IPS DF 6.9 (cell line): ENCODE measurements at regions not wholly inside any gene's neighbourhood (a gene's known extent, or its start where the extent isn't known, plus 50 kb on each side); places are given as distances from the start of the nearest gene placed in this dataset.
"Not testable (repeated sequence)": the region's sequence is repeated elsewhere in the genome, so short reads cannot be mapped to it uniquely, and the experiment has no call there.

Experiments
- DNase-seq: peaks from one replicate; pipeline ENCODE4 v3.0.0-alpha.2; 2013; ENCODE audit warnings: low read depth, low spot score
- H3K27ac ChIP-seq: one replicate; pipeline ENCODE4 v1.5.1; 2013; ENCODE audit warnings: low read length, control low read depth
- H3K27me3 ChIP-seq: 2 replicates; pipeline ENCODE4 v1.6.1; 2013; ENCODE audit warnings: mild to moderate bottlenecking, low read length; ENCODE audit not compliant: control insufficient read depth, insufficient read depth
- H3K36me3 ChIP-seq: 2 replicates; pipeline ENCODE4 v1.6.1; 2013; ENCODE audit warnings: low read length; ENCODE audit not compliant: control insufficient read depth, insufficient read depth
- H3K4me1 ChIP-seq: 2 replicates; pipeline ENCODE4 v1.6.1; 2013; ENCODE audit warnings: low read length; ENCODE audit not compliant: control insufficient read depth, insufficient read depth
- H3K4me3 ChIP-seq: 2 replicates; pipeline ENCODE4 v1.5.1; 2013; ENCODE audit warnings: mild to moderate bottlenecking, low read length
- H3K9me3 ChIP-seq: 2 replicates; pipeline ENCODE4 v1.6.1; 2013; ENCODE audit warnings: low read length, inconsistent platforms; ENCODE audit not compliant: control insufficient read depth, insufficient read depth
- WGBS: extraction: QIAGEN DNeasy Blood & Tissue Kit; methylation state at CpG from one replicate; pipeline ENCODE4 v1.1.7; 2013; ENCODE audit warnings: mixed read lengths, missing lambda C conversion rate; ENCODE audit not compliant: insufficient read length, insufficient coverage; 5-methylcytosine and 5-hydroxymethylcytosine counted together

DNA sequence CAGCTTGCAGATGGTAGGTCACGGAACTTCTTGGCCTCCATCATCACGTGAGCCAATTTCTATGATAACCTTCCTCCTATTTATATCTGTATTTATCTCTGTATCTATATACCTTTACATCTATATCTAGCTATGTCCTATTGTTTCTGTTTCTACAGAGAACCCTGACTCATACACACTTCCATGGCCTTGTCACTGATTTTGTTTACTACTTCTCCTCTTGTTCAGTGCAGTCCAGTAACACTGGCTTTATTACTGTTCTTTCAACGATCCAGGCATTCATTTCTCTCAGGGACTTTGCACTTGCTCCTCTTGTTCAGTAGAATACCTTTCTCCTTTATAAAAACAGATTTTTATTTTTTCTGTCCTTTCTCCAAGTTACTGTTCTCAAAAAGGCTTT, 937.0 kb upstream of the ALCAM start:
- DNase-seq, result no peak
- no peaks in the 10 kb centered on the region for H3K36me3 ChIP-seq
- H3K27me3 ChIP-seq, result no peaks in the 10 kb centered on the region
- H3K9me3 ChIP-seq, result no peaks in the 10 kb centered on the region; the same call in 1 of the 2 replicates
- no peak overlapping the region for H3K4me3 ChIP-seq
- WGBS, result no CpG with 5 or more reads among the region's 3 CpGs
- H3K27ac ChIP-seq, result no peak overlapping the region
- no peaks in the 10 kb centered on the region for H3K4me1 ChIP-seq

- WGBS, result no CpG with 5 or more reads among the region's 1 CpG
- no peaks in the 10 kb centered on the region; the same call in 1 of the 2 replicates for H3K4me1 ChIP-seq
- no peak overlapping the region for H3K27ac ChIP-seq
- DNase-seq, result no peak
- no peak overlapping the region for H3K4me3 ChIP-seq
- H3K9me3 ChIP-seq, result no peaks in the 10 kb centered on the region; the same call in 1 of the 2 replicates
- H3K36me3 ChIP-seq, result no peaks in the 10 kb centered on the region
- no peaks in the 10 kb centered on the region for H3K27me3 ChIP-seq
Observed at GRCh38 chr3:104436506-104436905, 930.2 kb upstream of the ALCAM start.

DNA sequence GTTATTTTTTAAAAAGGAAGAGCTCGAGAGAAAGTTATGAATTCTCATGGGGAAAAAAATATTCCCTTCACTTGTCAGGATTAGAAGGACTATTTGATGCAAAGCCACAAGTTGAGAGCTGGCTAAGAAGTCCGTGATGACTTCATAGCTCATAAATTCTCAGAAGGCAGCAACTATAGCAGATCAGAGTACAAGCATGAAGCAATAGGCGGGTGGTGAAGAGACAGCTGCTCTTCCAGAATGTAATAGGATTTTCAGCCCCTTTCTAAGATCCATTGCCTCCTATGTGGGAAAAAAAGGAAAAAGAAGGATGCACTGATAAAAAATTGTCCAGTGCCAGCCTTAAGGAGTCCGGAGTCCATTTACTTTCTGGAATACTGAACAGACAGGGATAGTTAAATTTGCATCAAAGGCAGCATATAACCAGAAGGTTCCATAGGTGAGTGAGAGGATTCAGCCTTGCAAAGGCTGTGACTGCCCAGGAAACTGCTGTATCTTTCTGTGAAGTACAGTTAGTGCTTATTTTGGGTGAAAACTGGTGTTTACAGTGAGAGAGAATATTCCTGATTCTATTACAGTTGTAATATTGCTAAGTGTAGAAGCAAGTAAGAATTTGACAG, 929.5 kb upstream of the ALCAM start:
- no CpG with 5 or more reads among the region's 4 CpGs for WGBS
- DNase-seq, result no peak
- Histone ChIP-seq H3K9me3 (no peaks in the 10 kb centered on the region; the same call in 1 of the 2 replicates), H3K27ac (no peak overlapping the region), H3K36me3 (no peaks in the 10 kb centered on the region), H3K27me3 (no peaks in the 10 kb centered on the region), H3K4me1 (no peaks in the 10 kb centered on the region; the same call in 1 of the 2 replicates), H3K4me3 (no peak overlapping the region)

- H3K9me3 ChIP-seq, result no peaks in the 10 kb centered on the region; the same call in 1 of the 2 replicates
- H3K4me3 ChIP-seq, result no peak overlapping the region
- no peaks in the 10 kb centered on the region for H3K27me3 ChIP-seq
- no CpG with 5 or more reads among the region's 1 CpG for WGBS
- H3K36me3 ChIP-seq, result no peaks in the 10 kb centered on the region
- no peak for DNase-seq
- H3K4me1 ChIP-seq, result no peaks in the 10 kb centered on the region; the same call in 1 of the 2 replicates
- H3K27ac ChIP-seq, result no peak overlapping the region
Observed at GRCh38 chr3:104437891-104438290, 928.8 kb upstream of the ALCAM start.

GRCh38 chr3:104438706-104439105, 928.0 kb upstream of the ALCAM start:
- H3K27me3 ChIP-seq, result no peaks in the 10 kb centered on the region
- no CpG with 5 or more reads among the region's 1 CpG for WGBS
- no peak overlapping the region for H3K4me3 ChIP-seq
- H3K27ac ChIP-seq, result no peak overlapping the region
- no peak for DNase-seq
- H3K4me1 ChIP-seq, result no peaks in the 10 kb centered on the region; the same call in 1 of the 2 replicates
- no peaks in the 10 kb centered on the region for H3K36me3 ChIP-seq
- H3K9me3 ChIP-seq, result no peaks in the 10 kb centered on the region; the same call in 1 of the 2 replicates

GRCh38 chr3:104445252-104445919, 921.3 kb upstream of the ALCAM start:
- not testable (repeated sequence) for H3K4me3 ChIP-seq, H3K27ac ChIP-seq, H3K9me3 ChIP-seq, H3K27me3 ChIP-seq, DNase-seq, H3K36me3 ChIP-seq, H3K4me1 ChIP-seq
- WGBS, result no CpG with 5 or more reads among the region's 9 CpGs

GRCh38 chr3:104447681-104448080, 919.0 kb upstream of the ALCAM start:
- Histone ChIP-seq H3K9me3 (no peaks in the 10 kb centered on the region), H3K36me3 (no peaks in the 10 kb centered on the region), H3K27me3 (no peaks in the 10 kb centered on the region), H3K27ac (no peak overlapping the region), H3K4me1 (no peaks in the 10 kb centered on the region), H3K4me3 (no peak overlapping the region)
- no CpG with 5 or more reads among the region's 5 CpGs for WGBS
- DNase-seq, result no peak

- no peak for DNase-seq
- H3K36me3 ChIP-seq, result no peaks in the 10 kb centered on the region
- no peaks in the 10 kb centered on the region for H3K4me1 ChIP-seq
- no peak overlapping the region for H3K4me3 ChIP-seq
- no peaks in the 10 kb centered on the region for H3K27me3 ChIP-seq
- H3K9me3 ChIP-seq, result no peaks in the 10 kb centered on the region
- no CpG with 5 or more reads among the region's 4 CpGs for WGBS
- H3K27ac ChIP-seq, result no peak overlapping the region
Observed at GRCh38 chr3:104452697-104453096, 914.0 kb upstream of the ALCAM start.

GRCh38 chr3:104458657-104459056, 908.1 kb upstream of the ALCAM start:
- H3K4me1 ChIP-seq, result no peaks in the 10 kb centered on the region
- no peaks in the 10 kb centered on the region for H3K27me3 ChIP-seq
- H3K4me3 ChIP-seq, result no peak overlapping the region
- H3K27ac ChIP-seq, result no peak overlapping the region
- no peaks in the 10 kb centered on the region for H3K9me3 ChIP-seq
- H3K36me3 ChIP-seq, result no peaks in the 10 kb centered on the region
- no peak for DNase-seq

- Histone ChIP-seq H3K4me3 (no peak overlapping the region), H3K36me3 (no peaks in the 10 kb centered on the region), H3K27me3 (no peaks in the 10 kb centered on the region), H3K4me1 (no peaks in the 10 kb centered on the region), H3K27ac (no peak overlapping the region), H3K9me3 (no peaks in the 10 kb centered on the region)
- no CpG with 5 or more reads among the region's 1 CpG for WGBS
- DNase-seq, result peak; percentile 45
Observed at GRCh38 chr3:104460477-104461406, 906.0 kb upstream of the ALCAM start.
